Epithelial cell of esophagus (primary cell): ENCODE measurements at regions not wholly inside any gene's neighbourhood (a gene's known extent, or its start where the extent isn't known, plus 50 kb on each side); places are given as distances from the start of the nearest gene placed in this dataset.

Experiments
- DNase-seq: peaks from one replicate; pipeline ENCODE4 v3.0.0; 2010; ENCODE audit warnings: low read depth
- H3K4me3 ChIP-seq: 2 replicates; pipeline ENCODE4 v1.5.1; 2011; ENCODE audit warnings: mild to moderate bottlenecking, low read length, control low read depth
- CTCF ChIP-seq: IDR thresholded peaks from 2 replicates; pipeline ENCODE4 v1.5.1; 2011; ENCODE audit warnings: low read depth, mild to moderate bottlenecking, low read length, control low read depth, inconsistent platforms; ENCODE audit not compliant: insufficient read depth; ENCODE audit errors: missing control alignments

GRCh38 chr12:43148691-43149090, 403.3 kb downstream of the ADAMTS20 start:
- no peak overlapping the region for H3K4me3 ChIP-seq
- TF ChIP-seq CTCF: no peak
- DNase-seq: peak; percentile 80

GRCh38 chr12:43147878-43148277, 404.1 kb downstream of the ADAMTS20 start:
- DNase-seq: peak; percentile 15
- no peak overlapping the region for H3K4me3 ChIP-seq
- TF ChIP-seq CTCF: no peak

GRCh38 chr12:43145481-43145880, 406.5 kb downstream of the ADAMTS20 start:
- TF ChIP-seq CTCF: no peak
- no peak for DNase-seq
- H3K4me3 ChIP-seq: no peak overlapping the region

- H3K4me3 ChIP-seq: no peak overlapping the region
- DNase-seq: no peak
- TF ChIP-seq CTCF: no peak
These were observed 408.7 kb downstream of the ADAMTS20 start for GRCh38 chr12:43143278-43143677.

- no peak overlapping the region for H3K4me3 ChIP-seq
- no peak for TF ChIP-seq CTCF
- DNase-seq: no peak
These were observed 419.7 kb downstream of the ADAMTS20 start for GRCh38 chr12:43132291-43132690.

- no peak for DNase-seq
- TF ChIP-seq CTCF: no peak
These were observed 420.7 kb downstream of the ADAMTS20 start for GRCh38 chr12:43131301-43131700.

GRCh38 chr12:43127886-43128549, 424.0 kb downstream of the ADAMTS20 start:
- H3K4me3 ChIP-seq: no peak overlapping the region
- no peak for TF ChIP-seq CTCF
- no peak for DNase-seq

More at GRCh38 chr12:43131301-43131700, 420.7 kb downstream of the ADAMTS20 start:
- H3K4me3 ChIP-seq: no peak overlapping the region
